NCI-H82 treated with DMSO at 0.1 percent for 48 hours (cell line): ENCODE measurements at regions not wholly inside any gene's neighbourhood (a gene's known extent, or its start where the extent isn't known, plus 50 kb on each side); places are given as distances from the start of the nearest gene placed in this dataset.
"Not testable (repeated sequence)": the region's sequence is repeated elsewhere in the genome, so short reads cannot be mapped to it uniquely, and the experiment has no call there.

Experiments used
- DNase-seq: peaks from one replicate; lab custom pipeline; 2025; ENCODE audit not compliant: unreplicated experiment; lab: John Stamatoyannopoulos, UW

- DNase-seq: no peak
Measured at GRCh38 chr14:88929656-88930436, 105.4 kb downstream of the TTC8 start.

DNA sequence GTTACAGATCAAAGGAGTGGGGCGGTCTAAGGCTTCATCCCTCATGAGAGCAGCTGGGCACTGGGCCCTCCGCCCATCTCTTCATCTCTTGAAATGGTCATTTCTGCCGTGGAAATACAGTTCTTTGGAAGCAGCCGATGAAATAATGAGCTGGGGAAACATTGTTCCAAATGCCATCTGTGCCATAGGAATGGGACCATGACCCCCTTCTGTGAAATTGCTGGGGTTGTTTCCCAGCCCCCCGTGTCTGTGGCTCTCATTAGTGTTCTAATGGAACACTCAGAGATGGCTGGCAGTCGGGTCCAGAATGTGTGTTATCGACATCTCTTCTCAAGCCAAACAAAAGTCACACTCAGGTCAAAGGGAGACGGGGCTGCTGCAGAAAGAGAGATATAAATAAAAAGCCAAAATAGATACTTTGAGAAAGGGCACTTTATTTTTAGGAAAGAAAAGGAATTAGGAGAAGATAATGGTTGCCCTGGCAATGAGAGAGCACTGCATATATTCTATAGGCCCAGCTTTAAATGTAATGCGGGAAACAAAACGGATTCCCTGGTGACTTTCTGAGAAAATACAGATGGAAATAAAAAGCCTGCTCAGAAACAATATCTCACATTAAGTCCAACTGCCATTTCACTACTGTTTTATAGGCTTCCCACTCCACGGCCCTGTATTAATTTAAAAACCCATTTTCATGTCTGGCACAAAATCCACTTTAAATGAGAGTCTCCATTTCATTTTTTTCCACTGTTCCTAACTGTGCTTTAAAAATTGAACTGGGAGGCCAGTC, 107.1 kb downstream of the TTC8 start:
- DNase-seq: no peak

- no peak for DNase-seq
Measured at GRCh38 chr14:88933191-88933590, 108.7 kb downstream of the TTC8 start.

DNA sequence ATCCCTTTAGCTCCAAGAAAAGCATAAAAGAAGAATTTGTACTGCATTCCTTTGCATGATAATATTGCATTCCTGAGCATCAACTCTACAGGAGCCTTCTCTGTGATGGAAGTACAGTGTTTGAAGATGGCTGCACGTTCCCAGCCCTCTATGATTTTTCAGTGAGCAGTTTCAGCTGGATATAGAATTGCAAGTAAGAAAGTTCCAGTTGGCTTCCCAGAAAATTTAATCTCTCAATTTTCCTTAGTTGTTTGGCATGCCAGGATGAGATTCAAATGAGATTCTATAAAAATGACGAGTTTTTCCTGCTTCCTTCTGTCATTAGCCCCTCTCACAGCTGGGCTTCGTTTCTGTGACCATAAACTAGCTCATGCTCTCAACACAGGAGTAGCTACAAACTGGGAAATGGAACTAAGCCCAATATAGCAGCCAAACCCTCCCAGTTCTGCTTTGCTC, 109.9 kb downstream of the TTC8 start:
- no peak for DNase-seq

- DNase-seq: no peak
Measured at GRCh38 chr14:88935083-88935482, 110.6 kb downstream of the TTC8 start.

DNA sequence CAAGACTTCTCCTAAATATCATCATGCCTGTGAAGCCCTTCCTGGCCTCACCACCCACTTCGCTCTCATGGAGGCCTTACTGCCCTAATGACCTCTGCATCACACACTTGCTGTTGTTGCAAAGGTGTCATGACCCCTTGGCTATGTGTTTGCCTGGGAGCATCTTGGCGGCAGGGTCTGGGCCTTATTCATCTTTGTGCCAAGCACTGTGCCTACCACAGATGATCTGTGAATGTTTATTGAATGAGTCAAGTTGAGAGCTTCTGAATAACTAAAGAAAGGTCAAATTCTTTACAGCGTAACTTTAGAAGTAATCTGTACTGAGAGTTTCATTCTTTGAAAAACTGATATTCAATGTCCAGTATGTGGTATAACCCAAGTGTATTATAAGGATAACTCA, 113.3 kb downstream of the TTC8 start:
- DNase-seq: no peak

- no peak for DNase-seq
Measured at GRCh38 chr14:88940671-88941070, 116.2 kb downstream of the TTC8 start.

- no peak for DNase-seq
Measured at GRCh38 chr14:88941414-88941813, 117.0 kb downstream of the TTC8 start.

DNA sequence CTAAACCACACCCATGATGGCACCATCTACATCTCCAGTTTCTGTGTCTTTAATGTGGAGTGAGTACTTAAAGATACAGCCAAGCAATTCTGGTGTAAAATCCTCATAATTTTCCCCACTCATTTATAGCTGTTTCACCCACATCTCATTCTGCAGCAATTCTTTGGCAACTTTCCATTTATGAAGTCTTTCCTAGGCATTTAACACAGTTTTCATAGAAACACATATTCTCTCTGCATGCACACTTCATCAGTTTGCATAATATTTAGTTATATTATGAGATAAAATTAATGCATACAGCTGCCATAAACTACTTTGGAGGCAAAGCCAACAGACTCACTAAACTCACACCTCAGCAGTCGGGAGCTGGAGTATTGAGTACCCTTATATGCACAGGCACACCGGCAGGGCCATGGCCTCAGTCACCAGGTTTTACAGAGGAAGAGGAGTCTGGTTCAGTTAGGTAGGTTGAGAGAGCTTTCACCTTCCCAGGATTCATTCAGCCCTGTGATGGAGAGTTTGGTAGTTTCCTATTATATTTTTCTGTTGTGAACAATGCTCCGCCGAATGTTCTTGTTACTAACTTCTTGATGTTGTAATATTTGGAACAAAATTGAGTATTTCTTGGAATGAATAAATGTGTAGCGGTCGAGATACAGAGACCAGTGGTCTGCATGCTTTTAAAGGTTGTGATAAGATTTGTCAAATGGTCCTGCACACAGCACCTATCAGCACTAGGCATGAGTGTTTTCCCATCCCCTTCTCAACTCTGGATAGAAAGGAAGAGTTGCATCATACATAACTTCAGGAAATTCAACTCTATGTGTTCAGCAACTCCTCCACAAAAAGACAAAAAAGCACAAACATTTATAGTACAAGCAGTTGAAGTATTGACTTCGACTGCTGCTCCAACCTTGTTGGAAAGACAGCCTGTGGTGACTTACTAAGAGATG, 123.5 kb downstream of the TTC8 start:
- no peak for DNase-seq

DNA sequence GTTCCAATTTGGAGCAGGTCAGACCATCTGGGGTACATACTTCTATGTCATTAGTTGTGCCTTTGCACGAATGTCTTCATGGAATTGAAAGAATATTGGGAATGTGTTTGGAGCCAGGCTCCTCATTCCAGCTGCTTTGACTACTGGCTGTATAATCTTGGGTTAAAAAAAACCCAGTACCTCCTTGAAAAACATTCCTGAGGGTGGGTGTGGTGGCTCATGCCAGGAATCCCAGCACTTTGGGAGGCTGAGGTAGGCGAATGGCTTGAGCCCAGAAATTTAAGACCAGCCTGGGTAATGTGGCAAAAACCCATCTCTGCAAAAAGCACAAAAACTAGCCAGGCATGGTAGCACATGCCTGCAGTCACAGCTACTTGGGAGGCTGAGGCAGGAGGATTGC, 125.6 kb downstream of the TTC8 start:
- DNase-seq: no peak

DNA sequence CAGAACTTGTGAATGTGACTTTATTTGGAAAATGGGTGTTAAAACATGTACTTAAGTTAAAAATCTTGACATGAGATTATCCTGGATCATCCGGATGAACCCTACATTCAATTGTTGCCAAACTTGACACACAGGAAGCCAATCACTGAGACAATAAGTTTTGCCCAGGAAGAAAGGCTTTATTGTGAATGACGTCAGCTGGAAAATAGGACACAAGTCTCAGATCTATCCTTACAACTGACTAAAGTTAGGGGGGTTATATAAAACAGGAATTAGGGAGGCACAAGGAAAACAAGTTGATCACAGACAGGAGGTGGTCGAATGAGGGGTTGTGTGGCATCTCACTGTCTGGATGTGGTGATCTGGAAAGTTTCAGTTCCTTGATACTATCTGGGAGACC, 126.9 kb downstream of the TTC8 start:
- no peak for DNase-seq

DNA sequence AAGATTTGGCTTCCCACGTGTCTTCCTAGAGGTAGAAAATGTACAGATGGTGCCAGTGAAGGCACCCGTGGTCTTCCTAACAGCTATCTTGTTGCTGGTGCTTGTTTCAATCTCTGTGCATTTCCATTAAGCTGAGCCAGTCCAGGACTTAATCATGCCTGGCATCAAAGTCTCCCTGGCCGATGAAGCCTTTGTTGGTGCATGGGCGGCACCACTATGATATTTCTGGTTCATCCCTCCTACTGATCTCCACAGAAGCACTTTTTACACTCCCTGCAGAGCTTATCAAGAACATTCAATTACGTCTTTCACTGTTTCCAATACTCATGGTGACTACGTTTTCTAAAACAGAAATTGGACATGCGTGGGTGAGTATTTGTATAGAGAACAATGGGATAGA, 128.4 kb downstream of the TTC8 start:
- DNase-seq: no peak

DNA sequence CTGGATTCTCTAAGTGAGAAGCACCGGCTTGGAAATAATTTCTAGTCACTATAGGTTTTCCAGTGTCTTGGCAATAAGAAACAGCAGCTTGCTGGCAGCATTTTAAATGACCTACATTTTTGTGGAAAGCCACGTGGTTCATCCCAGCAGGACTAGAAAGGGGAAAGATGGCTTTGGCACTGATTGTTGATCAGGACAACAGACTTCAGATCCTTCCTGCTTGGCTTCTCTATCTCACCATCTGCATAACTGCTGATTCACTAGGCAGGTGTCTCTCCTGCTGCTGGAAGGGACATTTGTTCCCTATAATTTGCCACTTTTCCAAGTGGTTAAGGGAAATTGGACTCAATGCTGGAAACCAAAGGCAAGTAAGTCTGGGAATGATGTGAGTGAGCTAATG, 131.0 kb downstream of the TTC8 start:
- no peak for DNase-seq

- no peak for DNase-seq
Measured at GRCh38 chr14:88960496-88960895, 136.0 kb downstream of the TTC8 start.

DNA sequence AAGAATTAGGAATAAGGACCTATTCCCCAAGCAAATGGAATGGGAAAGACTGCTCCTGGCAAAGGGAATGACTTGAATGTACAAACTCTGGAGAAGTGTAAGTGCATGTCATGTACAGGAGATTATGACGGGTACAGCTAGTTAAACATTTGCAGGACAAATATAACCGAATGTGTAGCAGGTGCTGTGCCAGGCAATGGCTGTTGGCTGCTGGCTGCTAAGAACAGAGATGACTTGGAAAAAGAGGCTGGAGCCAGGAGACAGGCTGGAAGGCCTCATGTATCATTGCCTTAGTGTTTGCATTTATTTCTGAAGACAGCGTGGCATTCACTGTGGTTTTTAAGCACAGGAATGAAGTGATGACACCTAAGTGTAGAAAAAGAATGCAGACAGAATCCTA, 136.8 kb downstream of the TTC8 start:
- no peak for DNase-seq

DNA sequence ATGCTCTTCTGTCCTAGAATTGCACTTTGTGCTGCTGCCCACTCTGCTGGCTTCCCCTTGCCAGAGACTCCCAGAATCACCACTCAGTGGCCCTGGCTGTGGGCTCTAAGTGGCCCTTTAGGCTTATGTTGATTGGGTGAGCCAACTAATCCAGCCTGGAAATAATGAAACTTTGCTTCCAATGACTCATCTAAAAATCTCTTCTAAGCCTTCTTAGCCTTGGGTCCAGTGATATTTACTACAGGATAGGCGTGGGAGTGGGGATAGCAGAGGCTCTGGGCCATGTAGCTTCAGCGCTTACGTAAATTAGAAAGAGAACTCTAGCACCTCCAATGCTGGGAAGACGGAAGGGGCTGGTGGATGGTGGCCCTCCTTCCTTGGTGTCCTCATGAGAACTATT, 137.9 kb downstream of the TTC8 start:
- DNase-seq: no peak

- no peak for DNase-seq
Measured at GRCh38 chr14:88967299-88967698, 142.8 kb downstream of the TTC8 start.

- DNase-seq: no peak
Measured at GRCh38 chr14:88975043-88975830, 150.8 kb downstream of the TTC8 start.

GRCh38 chr14:88975926-88976325, 151.5 kb downstream of the TTC8 start:
- DNase-seq: no peak

GRCh38 chr14:88980907-88981306, 156.5 kb downstream of the TTC8 start:
- not testable (repeated sequence) for DNase-seq
